WTC11 (cell line): ENCODE measurements at regions not wholly inside any gene's neighbourhood (a gene's known extent, or its start where the extent isn't known, plus 50 kb on each side); places are given as distances from the start of the nearest gene placed in this dataset.

Experiments used
- ATAC-seq: fragments of 200-7000 bp; cut with Tn5 transposase; 2 replicates; pipeline ENCODE4 v1.10.0; 2021; ENCODE audit warnings: mild to moderate bottlenecking, moderate library complexity
- CTCF ChIA-PET: fragments of 300-600 bp; sonication (Branson Sonifier 250); formaldehyde crosslinking; loops from one replicate; lab custom pipeline; 2021; ENCODE audit warnings: antibody characterized with exemption; lab: Charles Lee
- POLR2A ChIA-PET: fragments of 350-600 bp; sonication (Branson Sonifier 250); formaldehyde crosslinking; loops from one replicate; lab custom pipeline; 2021; ENCODE audit warnings: antibody characterized with exemption; lab: Charles Lee
- DNase-seq: peaks from one replicate; pipeline ENCODE4 v3.0.0; 2021; ENCODE audit warnings: low spot score
- H3K27ac Mint-ChIP-seq: 2 replicates; pipeline ENCODE4 v1.8.0; 2021; ENCODE audit warnings: mixed read lengths
- H3K27me3 Mint-ChIP-seq: 2 replicates; pipeline ENCODE4 v1.8.0; 2021; ENCODE audit warnings: low read depth, mild to moderate bottlenecking, moderate library complexity, mixed read lengths
- H3K36me3 Mint-ChIP-seq: 2 replicates; pipeline ENCODE4 v1.8.0; 2021; ENCODE audit warnings: mixed read lengths
- H3K4me1 Mint-ChIP-seq: 2 replicates; pipeline ENCODE4 v1.8.0; 2022; ENCODE audit warnings: mixed read lengths
- H3K4me3 Mint-ChIP-seq: 2 replicates; pipeline ENCODE4 v1.8.0; 2021; ENCODE audit warnings: mild to moderate bottlenecking, moderate library complexity, mixed read lengths
- H3K9me3 Mint-ChIP-seq: 2 replicates; pipeline ENCODE4 v1.8.0; 2021; ENCODE audit warnings: mixed read lengths
- AFF4 ChIP-seq: sonication (generic); formaldehyde crosslinking; IDR thresholded peaks from 2 replicates; pipeline ENCODE4 v1.8.1; 2023; ENCODE audit warnings: mild to moderate bottlenecking, missing genetic modification reagents, borderline replicate concordance
- ATF2 ChIP-seq: sonication (generic); formaldehyde crosslinking; IDR thresholded peaks from 2 replicates; pipeline ENCODE4 v1.8.1; 2022; ENCODE audit warnings: low read depth, missing genetic modification reagents, borderline replicate concordance
- ATF3 ChIP-seq: sonication (generic); formaldehyde crosslinking; conservative IDR thresholded peaks from 2 replicates; pipeline ENCODE4 v1.8.1; 2022; ENCODE audit warnings: mild to moderate bottlenecking, missing genetic modification reagents
- CREB1 ChIP-seq: sonication (generic); formaldehyde crosslinking; IDR thresholded peaks from 2 replicates; pipeline ENCODE4 v1.8.0; 2023; ENCODE audit warnings: mild to moderate bottlenecking, missing genetic modification reagents
- CTCF ChIP-seq: fragments of 200-600 bp; IDR thresholded peaks from 2 replicates; pipeline ENCODE4 v1.8.0; 2022; ENCODE audit warnings: antibody characterized with exemption
- E2F5 ChIP-seq: sonication (generic); formaldehyde crosslinking; IDR thresholded peaks from 2 replicates; pipeline ENCODE4 v1.8.1; 2022; ENCODE audit warnings: mild to moderate bottlenecking, moderate library complexity, missing genetic modification reagents
- FOXP1 ChIP-seq: sonication (generic); formaldehyde crosslinking; IDR thresholded peaks from 2 replicates; pipeline ENCODE4 v1.8.0; 2022; ENCODE audit warnings: missing genetic modification reagents, mild to moderate bottlenecking, moderate library complexity, borderline replicate concordance
- FOXP4 ChIP-seq: sonication (generic); formaldehyde crosslinking; IDR thresholded peaks from 2 replicates; pipeline ENCODE4 v1.8.0; 2022; ENCODE audit warnings: mild to moderate bottlenecking, missing genetic modification reagents
- IRF1 ChIP-seq: sonication (generic); formaldehyde crosslinking; IDR thresholded peaks from 2 replicates; pipeline ENCODE4 v1.8.0; 2023; ENCODE audit warnings: missing genetic modification reagents
- JUN ChIP-seq: sonication (generic); formaldehyde crosslinking; IDR thresholded peaks from 2 replicates; pipeline ENCODE4 v1.8.0; 2023; ENCODE audit warnings: mild to moderate bottlenecking, missing genetic modification reagents
- NFYB ChIP-seq: sonication (generic); formaldehyde crosslinking; conservative IDR thresholded peaks from 2 replicates; pipeline ENCODE4 v1.8.0; 2022; ENCODE audit warnings: low read depth, missing genetic modification reagents
- NR1H2 ChIP-seq: sonication (generic); formaldehyde crosslinking; IDR thresholded peaks from 2 replicates; pipeline ENCODE4 v1.9.0; 2021; ENCODE audit warnings: mild to moderate bottlenecking, moderate library complexity, missing genetic modification reagents
- NR2C2 ChIP-seq: sonication (generic); formaldehyde crosslinking; IDR thresholded peaks from 2 replicates; pipeline ENCODE4 v1.8.0; 2022; ENCODE audit warnings: mild to moderate bottlenecking, missing genetic modification reagents
- SP1 ChIP-seq: sonication (generic); formaldehyde crosslinking; conservative IDR thresholded peaks from 2 replicates; pipeline ENCODE4 v1.8.1; 2022; ENCODE audit warnings: missing genetic modification reagents
- TCF7 ChIP-seq: sonication (generic); formaldehyde crosslinking; IDR thresholded peaks from 2 replicates; pipeline ENCODE4 v1.8.0; 2022; ENCODE audit warnings: mild to moderate bottlenecking, low read depth, missing genetic modification reagents, moderate library complexity
- ZNF263 ChIP-seq: sonication (generic); formaldehyde crosslinking; IDR thresholded peaks from 2 replicates; pipeline ENCODE4 v1.8.1; 2022; ENCODE audit warnings: low read depth, mild to moderate bottlenecking, moderate library complexity, missing genetic modification reagents
- ZNF396 ChIP-seq: fragments of 250-450 bp; sonication (Bioruptor Pico); IDR thresholded peaks from 2 replicates; pipeline ENCODE4 v1.8.0; 2021; ENCODE audit warnings: mild to moderate bottlenecking, moderate library complexity, borderline replicate concordance
- ZNF512 ChIP-seq: sonication (generic); formaldehyde crosslinking; IDR thresholded peaks from 2 replicates; pipeline ENCODE4 v1.8.1; 2022; ENCODE audit warnings: missing genetic modification reagents, borderline replicate concordance
- ZNF532 ChIP-seq: fragments of 250-450 bp; sonication (Bioruptor Pico); IDR thresholded peaks from 2 replicates; pipeline ENCODE4 v1.9.0; 2021; ENCODE audit warnings: mild to moderate bottlenecking, borderline replicate concordance

GRCh38 chr1:37143800-37144199 lies 109.5 kb upstream of the GRIK3 start:
- ChIA-PET POLR2A (no interaction called here), CTCF (no interaction called here)
- Mint-ChIP-seq H3K9me3 (no peaks in the 10 kb centered on the region), H3K4me1 (no peaks in the 10 kb centered on the region), H3K4me3 (no peak overlapping the region), H3K27ac (no peak overlapping the region), H3K36me3 (no peaks in the 10 kb centered on the region), H3K27me3 (peaks cover 14% of the 10 kb centered on the region)
- ATAC-seq (no peak), DNase-seq (peak; percentile 22)
- no peak for TF ChIP-seq AFF4 (CRISPR knock-in tag)
- no peak for TF ChIP-seq NR2C2
- TF ChIP-seq ZNF263 (CRISPR knock-in tag), result no peak
- no peak for TF ChIP-seq IRF1 (CRISPR knock-in tag)
- no peak for TF ChIP-seq ZNF396 (CRISPR knock-in tag)
- no peak for TF ChIP-seq ZNF512 (CRISPR knock-in tag)
- no peak for TF ChIP-seq FOXP4 (CRISPR knock-in tag)
- TF ChIP-seq NFYB, result no peak
- no peak for TF ChIP-seq TCF7
- TF ChIP-seq CTCF, result no peak
- no peak for TF ChIP-seq ATF2 (CRISPR knock-in tag)
- no peak for TF ChIP-seq JUN (CRISPR knock-in tag)
- no peak for TF ChIP-seq NR1H2 (CRISPR knock-in tag)
- TF ChIP-seq CREB1 (CRISPR knock-in tag), result no peak

- ChIA-PET POLR2A (no interaction called here), CTCF (no interaction called here)
- no peaks in the 10 kb centered on the region for H3K4me1 Mint-ChIP-seq
- TF ChIP-seq FOXP1 (no peak), ATF3 (CRISPR knock-in tag) (no peak), E2F5 (CRISPR knock-in tag) (no peak), SP1 (no peak), ZNF532 (CRISPR knock-in tag) (no peak)
Observed at GRCh38 chr1:37146071-37146470, 111.8 kb upstream of the GRIK3 start.

More at GRCh38 chr1:37146071-37146470, 111.8 kb upstream of the GRIK3 start:
- Mint-ChIP-seq H3K36me3 (no peaks in the 10 kb centered on the region), H3K27ac (no peak overlapping the region), H3K4me3 (no peak overlapping the region), H3K9me3 (no peaks in the 10 kb centered on the region), H3K27me3 (peaks cover 14% of the 10 kb centered on the region)
- DNase-seq, result no peak
- no peak for ATAC-seq
